Hematopoietic multipotent progenitor cell treated with erythropoietin and hydrocortisone succinate and interleukin-3 and kit ligand, for 4 days (in vitro differentiated cells): ENCODE measurements at regions not wholly inside any gene's neighbourhood (a gene's known extent, or its start where the extent isn't known, plus 50 kb on each side); places are given as distances from the start of the nearest gene placed in this dataset.
"Not testable (repeated sequence)": the region's sequence is repeated elsewhere in the genome, so short reads cannot be mapped to it uniquely, and the experiment has no call there.

ENCODE experiments used
- DNase-seq: peaks from one replicate; pipeline ENCODE4 v3.0.0-alpha.2; 2015

- no peak for DNase-seq
Measured at GRCh38 chr21:22804151-22804550, 1805.9 kb downstream of the NCAM2 start.

- no peak for DNase-seq
Measured at GRCh38 chr21:22806278-22806677, 1808.1 kb downstream of the NCAM2 start.

GRCh38 chr21:22813201-22813600, 1815.0 kb downstream of the NCAM2 start:
- DNase-seq, result no peak

- not testable (repeated sequence) for DNase-seq
Measured at GRCh38 chr21:22818681-22819485, 1820.7 kb downstream of the NCAM2 start.

- DNase-seq, result no peak
Measured at GRCh38 chr21:22827422-22827821, 1829.2 kb downstream of the NCAM2 start.

- DNase-seq, result no peak
Measured at GRCh38 chr21:22842875-22843274, 1844.7 kb downstream of the NCAM2 start.

GRCh38 chr21:22855581-22855980, 1857.4 kb downstream of the NCAM2 start:
- DNase-seq, result no peak

GRCh38 chr21:22871692-22872091, 1873.5 kb downstream of the NCAM2 start:
- no peak for DNase-seq

GRCh38 chr21:22880573-22880972, 1882.4 kb downstream of the NCAM2 start:
- no peak for DNase-seq

GRCh38 chr21:22881131-22881530, 1882.9 kb downstream of the NCAM2 start:
- no peak for DNase-seq

GRCh38 chr21:22885079-22885478, 1886.9 kb downstream of the NCAM2 start:
- no peak for DNase-seq

GRCh38 chr21:22885614-22886013, 1887.4 kb downstream of the NCAM2 start:
- no peak for DNase-seq

GRCh38 chr21:22889445-22889844, 1891.2 kb downstream of the NCAM2 start:
- no peak for DNase-seq

- DNase-seq, result no peak
Measured at GRCh38 chr21:22890656-22891055, 1892.4 kb downstream of the NCAM2 start.

- no peak for DNase-seq
Measured at GRCh38 chr21:22892028-22892427, 1893.8 kb downstream of the NCAM2 start.

GRCh38 chr21:22892740-22893139, 1894.5 kb downstream of the NCAM2 start:
- DNase-seq, result no peak

GRCh38 chr21:22898051-22898665, 1899.9 kb downstream of the NCAM2 start:
- peak; percentile 47 for DNase-seq

GRCh38 chr21:22900490-22900889, 1902.3 kb downstream of the NCAM2 start:
- peak; percentile 8 for DNase-seq

- DNase-seq, result no peak
Measured at GRCh38 chr21:22903851-22904250, 1905.6 kb downstream of the NCAM2 start.

GRCh38 chr21:22904385-22904784, 1906.2 kb downstream of the NCAM2 start:
- no peak for DNase-seq

GRCh38 chr21:22925032-22925431, 1926.8 kb downstream of the NCAM2 start:
- DNase-seq, result peak; percentile 10

GRCh38 chr21:22927469-22927868, 1929.3 kb downstream of the NCAM2 start:
- no peak for DNase-seq

GRCh38 chr21:22941779-22942490, 1943.7 kb downstream of the NCAM2 start:
- no peak for DNase-seq

GRCh38 chr21:22955559-22955958, 1957.3 kb downstream of the NCAM2 start:
- no peak for DNase-seq
